Cerebellar nuclear complex (tissue), 1 donor: ENCODE measurements at regions not wholly inside any gene's neighbourhood (a gene's known extent, or its start where the extent isn't known, plus 50 kb on each side); places are given as distances from the start of the nearest gene placed in this dataset.
A peak's percentile ranks its signal among the peaks of the same experiment; 100 is the strongest.
"Not testable (repeated sequence)": the region's sequence is repeated elsewhere in the genome, so short reads cannot be mapped to it uniquely, and the experiment has no call there.

Experiments
- DNase-seq, 2 experiments: peaks; one replicate each; lab custom pipeline; 2025; lab: John Stamatoyannopoulos, UW

DNA sequence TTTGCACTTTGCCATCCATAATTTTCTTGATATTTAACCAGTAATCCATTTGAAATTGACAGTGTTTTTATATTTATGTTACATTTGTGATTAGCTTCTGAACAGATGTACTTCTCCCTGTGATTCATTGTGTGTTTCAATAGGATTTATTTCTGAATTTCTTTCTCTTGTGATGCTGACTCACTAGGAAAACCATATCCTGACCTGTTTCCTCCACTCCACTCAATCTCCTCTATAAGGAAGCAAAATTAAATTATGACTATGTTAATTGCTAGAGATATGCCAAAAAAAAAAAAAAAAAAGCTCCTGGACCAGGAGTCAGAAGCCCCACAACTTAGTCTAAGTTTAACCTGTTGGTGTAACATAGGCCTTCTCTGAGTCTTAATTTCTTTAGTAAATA is 614.6 kb upstream of the SPRY2 start:
- no peak for DNase-seq

DNA sequence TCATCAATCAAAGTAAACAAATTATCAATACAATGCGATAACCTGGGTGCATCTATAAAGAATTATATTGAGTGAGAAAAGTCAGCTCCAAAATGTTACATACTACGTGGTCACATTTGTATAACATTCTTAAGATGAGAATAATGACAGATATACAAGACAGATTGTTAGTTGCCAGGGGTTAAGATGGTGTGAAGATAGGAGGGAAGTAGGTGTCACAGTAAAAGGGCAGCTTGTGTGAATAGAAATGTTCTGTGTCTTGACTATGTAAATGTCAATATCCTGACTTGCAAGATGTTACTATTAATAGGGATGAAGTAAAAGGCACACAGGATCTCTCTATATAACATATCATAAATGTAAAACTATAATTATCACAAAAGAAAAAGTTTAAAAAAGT is 611.2 kb upstream of the SPRY2 start:
- no peak for DNase-seq

DNA sequence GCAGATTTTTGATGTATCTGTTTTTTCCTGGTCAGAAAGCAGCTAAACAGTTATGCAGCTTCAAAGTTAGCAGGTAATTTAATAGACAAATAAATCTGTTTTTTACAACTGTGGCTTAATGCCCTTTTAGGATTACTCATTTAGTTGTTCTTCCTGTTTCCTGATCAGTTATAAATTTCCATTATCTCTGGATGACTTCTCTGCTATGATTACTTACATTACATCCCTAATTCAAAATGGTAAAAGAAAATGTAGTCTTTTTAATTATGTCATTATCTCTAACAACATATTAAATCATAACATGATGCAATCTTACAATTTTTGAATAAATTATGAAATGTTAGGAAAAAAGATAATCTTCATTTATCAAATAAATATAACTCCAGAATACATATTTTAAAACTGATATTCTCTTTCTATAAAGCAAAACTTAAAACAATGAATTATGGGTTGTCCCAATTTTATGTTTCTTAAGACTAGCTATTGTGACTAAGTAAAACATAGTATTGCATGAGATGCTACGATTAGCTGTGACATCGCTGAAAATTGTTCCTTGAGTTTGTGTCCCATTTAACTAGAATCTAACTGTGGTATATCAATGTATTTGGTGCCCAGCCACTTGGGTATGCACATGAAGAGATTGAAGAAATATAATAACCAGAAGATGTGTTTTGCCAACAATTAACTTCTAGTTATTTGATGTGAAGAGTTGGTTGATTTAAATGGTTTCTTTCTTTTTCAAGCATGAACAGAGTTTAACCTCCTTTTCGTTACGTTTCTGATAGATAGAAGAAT is 605.3 kb upstream of the SPRY2 start:
- no peak for DNase-seq

DNA sequence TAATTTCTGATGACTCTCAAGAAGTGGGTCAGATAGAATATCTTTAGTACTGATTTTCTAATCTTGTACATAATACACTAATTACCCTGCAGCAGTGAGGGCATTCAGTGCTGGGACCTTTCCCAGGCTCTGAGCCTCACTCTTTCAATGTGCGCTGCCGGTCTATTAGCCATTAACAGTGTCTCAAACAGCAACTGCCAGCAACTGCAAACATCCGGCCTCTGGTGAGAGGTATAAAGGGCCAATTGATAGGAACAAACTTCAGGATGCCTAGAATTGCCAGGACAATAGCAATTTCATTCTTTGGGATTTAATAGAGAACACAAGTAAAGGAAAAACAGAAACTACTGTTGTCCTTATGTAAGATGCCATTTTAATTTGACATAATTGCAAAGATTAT is 604.4 kb upstream of the SPRY2 start:
- DNase-seq, result no peak

DNA sequence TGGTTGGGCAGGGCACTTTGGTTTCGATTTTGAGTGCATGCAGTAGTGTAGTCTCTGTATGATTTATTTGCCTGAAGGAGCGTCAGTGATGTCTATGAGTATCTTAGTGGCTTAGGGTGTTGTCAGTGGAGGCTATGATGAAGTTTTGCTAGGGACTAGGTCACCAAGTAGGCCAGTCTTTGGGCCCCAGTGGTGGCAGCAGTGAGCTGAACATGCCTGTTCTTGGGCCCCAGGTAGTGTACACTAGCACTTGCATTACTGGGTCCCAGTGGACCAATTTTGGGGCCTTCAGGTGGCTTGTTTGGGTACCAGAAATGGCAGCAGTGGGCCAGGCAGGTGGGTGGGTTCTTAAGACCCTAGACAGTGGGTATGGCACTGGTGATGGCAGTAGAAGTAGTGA is 598.7 kb upstream of the SPRY2 start:
- no peak for DNase-seq

DNA sequence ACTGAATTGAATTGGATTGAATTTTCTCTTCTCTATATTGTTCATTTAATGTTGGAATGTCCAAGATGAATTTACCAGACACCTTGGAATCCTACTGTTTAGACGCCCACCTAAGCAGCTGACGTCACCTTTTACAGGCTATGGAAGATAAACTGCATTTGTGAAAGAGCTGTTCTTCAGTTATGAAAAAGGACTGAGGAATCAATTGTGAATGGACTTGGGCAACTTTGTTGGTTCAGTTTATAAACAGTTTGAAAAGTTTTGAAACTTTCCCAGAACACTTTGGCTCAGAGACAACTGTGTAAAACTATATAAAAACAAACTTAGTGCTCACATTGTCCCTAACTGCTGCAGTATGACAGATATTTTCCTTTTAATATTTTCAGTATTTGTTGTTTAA is 590.8 kb upstream of the SPRY2 start:
- no peak for DNase-seq

DNA sequence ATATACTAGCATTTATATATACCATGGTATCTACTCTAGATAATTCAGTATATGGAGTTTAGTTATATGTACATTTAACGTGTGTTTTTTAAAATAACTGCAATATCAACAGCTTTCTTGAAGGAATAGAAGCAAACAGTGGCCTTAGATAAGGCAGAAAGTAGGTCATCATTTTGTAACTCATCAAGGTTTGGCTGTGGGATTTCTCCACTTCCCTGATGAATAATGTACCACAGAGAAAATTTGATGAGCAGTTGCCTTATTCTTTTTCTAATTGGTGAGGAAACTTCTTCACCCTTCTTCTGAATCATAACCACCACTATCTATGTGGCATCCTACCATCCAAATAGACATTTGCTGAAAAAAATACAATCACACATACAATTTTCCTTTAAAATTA is 590.2 kb upstream of the SPRY2 start:
- DNase-seq, result no peak

DNA sequence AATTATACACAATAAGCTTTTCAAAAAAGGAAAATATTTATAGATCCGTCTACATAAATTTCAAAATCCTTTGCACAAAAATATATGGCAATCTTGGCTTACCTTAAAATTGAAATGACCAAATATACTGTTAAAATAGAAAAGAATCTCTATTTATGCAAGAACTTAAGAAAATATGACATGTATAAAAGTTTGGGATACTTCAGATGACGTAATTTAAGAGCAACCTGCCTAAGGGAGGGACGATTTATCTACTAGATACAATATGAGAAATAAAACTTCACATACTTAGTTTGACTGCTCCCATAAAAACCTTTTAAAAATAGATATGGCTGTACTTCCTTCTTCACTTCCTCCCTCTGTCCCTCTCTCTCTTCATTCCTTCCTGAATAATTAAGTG is 587.3 kb upstream of the SPRY2 start:
- no peak for DNase-seq

DNA sequence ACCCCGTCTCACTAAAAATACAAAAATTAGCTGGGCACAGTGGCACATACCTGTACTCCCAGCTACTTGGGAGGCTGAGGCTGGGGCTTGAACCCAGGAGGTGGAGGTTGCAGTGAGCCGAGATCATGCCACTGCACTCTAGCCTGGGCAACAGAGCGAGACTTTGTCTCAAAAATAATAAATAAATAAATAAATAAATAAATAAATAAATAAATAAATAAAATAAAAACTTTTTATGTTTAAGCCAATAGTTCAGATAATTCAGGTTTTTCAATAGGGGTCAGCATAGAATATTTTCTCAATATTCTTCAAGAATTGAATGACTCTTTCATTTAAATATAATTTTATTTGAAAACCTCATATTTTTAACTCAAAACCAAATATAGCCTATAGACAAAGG is 585.1 kb upstream of the SPRY2 start:
- not testable (repeated sequence) for DNase-seq

DNA sequence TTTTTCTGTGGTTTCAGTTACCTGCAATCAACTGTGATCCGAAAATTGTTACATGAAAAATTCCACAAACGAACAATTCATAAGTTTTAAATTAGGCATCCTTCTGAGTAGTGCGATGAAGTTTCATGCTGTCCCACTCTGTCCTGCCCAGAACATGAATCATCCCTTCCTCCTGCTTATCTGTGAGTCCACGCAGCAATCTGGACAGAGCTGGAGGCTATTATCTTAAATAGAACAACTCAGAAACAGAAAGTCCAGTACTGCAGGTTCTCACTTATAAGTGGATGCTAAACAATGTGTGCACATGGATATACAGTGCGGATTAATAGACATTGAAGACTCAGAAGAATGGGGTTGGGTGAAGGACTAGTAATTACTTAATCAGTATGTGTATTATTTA is 583.7 kb upstream of the SPRY2 start:
- no peak for DNase-seq

DNA sequence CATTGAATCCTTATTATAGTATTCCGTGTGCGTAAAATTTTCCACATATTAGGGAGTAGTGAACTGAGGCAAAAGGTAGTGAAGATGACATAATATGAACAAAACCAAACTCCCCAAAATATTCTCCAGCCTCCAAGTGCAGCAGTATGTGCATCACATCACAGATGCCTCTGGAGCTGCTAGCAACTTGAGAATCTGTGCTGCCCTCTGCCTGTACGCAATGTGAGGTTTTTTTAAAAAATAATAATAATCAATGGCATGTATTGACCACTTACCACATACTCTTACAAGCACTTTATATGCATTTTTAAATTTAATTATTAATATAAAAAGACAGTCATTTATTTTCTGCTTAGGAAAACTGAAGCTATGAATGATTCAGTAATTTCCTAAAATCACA is 583.0 kb upstream of the SPRY2 start:
- no peak for DNase-seq

DNA sequence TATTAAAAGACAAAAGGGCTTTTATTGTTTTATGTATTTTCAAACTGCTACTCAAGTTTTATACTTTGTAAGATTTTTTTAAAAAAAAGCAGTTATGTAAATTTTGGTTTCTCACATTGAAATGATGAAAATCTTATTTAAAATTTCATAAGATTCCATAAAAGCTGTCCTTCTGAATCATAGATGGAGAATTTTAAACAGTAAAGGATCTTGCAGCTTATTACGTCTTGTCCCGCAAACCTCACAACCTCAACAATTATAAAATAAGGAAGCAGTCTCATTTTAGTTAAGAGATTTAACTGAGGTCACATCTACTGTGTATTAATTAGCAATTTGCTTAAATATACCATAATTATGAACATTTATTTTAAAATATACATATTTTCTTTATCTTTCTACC is 581.0 kb upstream of the SPRY2 start:
- DNase-seq, result no peak

DNA sequence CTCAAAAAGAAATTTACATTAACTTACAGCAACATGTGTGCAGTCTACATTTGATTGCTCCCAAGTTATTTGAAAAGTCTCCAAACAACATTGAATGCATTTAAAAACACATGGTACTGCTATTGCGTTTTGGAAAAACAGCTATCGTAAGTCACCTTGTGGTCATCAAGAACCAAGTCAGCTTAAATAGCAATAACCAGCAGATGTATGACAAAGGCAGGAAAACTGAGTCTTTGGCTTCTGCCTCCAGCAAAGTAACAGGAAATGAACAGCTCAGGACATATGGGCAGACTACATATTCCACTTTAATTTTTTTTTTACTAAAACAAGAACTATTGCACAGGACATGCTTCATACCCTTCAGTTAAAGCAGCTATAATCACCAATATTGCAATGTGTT is 580.6 kb upstream of the SPRY2 start:
- DNase-seq, result no peak

DNA sequence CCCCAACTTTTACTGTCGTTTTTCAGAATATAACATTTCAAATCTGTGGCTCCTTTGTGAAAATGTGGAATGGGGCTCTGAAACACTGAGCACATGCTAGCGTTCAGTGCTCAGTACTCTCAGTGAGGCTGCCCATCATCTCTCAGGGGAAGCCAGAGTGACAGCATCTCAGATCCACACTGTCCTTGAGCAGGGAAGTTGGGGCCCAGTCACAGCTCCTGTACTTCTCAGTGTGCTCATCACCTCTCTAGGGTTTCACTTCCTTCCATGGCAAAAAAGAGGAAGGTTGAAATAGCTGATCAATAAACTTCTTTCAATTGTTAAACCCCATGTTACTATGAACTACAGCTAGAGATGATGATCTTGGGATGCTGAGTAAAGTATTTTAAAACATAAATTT is 565.9 kb upstream of the SPRY2 start:
- DNase-seq, result no peak

DNA sequence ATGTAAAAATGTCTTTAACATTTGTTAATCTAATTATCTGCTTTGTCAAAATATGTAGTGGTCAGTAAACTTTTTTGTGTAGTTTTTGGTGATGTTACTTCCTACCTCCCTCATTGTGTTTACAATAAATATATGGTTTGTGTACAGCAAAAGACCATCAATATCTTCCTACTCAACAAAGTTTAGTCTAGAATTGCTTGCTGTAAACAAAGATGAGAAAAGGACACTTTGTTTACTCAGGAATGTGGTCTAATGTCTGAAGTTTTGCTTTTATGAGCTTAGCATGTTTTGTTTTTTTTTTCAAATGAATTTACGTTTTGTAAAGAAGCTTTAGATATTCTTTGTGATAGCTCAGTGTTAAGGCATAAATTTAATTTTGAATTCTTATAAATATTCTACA is 563.5 kb upstream of the SPRY2 start:
- DNase-seq, result no peak

DNA sequence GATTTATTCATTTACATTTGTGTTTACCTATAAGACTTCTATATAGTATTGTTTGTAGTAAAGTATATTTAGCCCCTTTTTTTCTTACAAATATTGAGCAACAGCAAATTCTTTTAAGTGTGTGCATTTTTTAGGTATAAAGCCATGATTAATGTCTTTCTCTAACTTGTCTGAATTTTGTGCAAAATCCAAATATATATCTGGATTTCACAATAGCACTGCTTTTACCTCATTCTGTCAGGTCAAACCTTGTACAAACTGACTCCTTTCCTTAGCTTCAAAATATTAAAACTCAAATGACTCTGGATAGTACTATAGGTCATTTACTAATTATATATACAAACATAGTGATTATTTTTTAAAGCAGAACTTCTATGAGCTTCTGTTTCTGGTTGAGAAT is 563.0 kb upstream of the SPRY2 start:
- no peak for DNase-seq

DNA sequence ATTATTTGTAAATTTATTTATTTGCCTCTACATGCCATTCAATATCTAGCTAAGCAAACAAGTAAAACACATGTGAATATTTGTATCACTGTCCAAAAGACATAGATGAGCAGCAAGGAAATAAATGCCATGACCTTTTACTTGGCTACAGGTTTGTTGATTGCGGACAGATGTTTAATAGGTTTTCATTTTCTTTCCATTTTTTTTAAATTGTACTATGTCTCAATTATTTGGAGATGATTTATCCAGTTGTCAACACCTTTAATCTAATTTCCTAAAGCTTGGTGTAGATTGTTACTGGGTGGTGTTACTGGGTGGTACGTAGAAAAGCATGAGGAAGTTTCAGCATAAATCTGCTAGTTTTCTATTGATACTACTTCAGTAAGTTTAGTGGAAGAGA is 560.6 kb upstream of the SPRY2 start:
- DNase-seq, result no peak

DNA sequence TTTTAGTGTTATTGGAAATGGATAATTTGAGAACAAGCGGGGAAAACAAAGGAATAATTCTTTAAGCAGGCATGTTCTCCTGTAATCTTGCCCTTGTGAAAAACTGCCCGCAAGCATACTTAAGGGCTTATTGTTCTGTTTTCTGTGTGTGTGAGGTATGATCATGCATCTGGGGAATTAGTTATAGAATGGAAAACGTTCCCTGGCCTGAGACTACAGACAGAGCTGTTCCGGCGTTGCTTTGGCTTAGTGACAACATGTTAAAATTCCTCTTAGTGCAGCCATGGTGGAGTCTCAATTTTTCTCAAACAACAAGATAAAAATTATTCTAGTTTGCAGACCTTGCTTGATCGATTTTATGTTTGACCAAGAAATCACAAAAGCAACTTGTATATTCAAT is 560.2 kb upstream of the SPRY2 start:
- DNase-seq, result no peak

DNA sequence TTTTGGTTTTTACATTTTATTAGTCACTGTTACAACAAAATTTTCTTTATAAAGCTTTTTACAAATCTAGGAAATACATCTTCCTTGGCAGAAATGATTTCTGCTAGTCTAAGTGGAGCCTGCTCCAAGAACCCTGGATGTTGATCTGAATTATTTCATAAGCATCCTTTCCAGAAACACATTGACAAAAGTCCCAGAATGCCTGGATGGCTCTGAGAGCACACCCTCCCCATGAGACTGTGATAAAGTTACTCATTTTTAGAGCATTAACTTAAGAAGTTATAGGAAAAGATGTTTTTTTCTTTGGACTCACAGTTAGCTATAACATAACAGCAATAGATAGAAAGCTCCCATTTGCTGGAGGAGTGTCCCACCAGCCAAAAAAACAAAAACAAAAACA is 559.6 kb upstream of the SPRY2 start:
- DNase-seq, result no peak

DNA sequence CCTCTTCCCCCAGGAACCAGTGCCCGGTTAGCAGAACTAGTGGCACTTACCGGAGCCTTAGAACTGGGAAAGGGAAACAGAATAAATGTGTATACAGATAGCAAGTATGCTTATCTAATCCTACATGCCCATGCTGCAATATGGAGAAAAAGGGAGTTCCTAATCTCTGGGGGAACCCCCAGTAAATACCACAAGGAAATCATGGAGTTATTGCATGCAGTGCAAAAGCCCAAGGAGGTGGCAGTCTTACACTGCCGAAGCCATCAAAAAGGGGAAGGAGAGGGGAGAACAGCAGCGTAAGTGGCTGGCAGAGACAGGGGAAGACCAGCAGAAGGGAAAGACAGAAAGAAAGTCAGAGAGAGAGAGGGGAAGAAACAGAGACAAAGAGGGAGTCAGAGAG is 556.7 kb upstream of the SPRY2 start:
- not testable (repeated sequence) for DNase-seq

DNA sequence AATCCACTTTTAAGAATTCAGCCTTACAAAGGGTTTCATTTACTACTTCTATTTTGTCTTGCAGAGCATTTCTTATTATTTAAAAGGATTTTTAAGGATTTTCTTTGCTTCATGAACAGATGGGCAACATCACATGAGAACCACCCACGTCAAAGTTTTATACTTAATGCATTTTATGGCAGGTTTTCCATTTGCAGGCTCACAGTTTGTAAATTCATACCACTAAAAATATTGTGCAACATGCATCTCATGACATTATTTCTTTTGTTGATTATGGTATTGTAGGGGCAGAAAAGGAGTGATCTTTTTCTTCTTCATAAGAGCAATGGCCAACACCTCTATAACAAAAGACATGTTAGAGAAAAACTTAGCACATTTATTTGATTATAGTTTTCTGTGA is 554.0 kb upstream of the SPRY2 start:
- no peak for DNase-seq

DNA sequence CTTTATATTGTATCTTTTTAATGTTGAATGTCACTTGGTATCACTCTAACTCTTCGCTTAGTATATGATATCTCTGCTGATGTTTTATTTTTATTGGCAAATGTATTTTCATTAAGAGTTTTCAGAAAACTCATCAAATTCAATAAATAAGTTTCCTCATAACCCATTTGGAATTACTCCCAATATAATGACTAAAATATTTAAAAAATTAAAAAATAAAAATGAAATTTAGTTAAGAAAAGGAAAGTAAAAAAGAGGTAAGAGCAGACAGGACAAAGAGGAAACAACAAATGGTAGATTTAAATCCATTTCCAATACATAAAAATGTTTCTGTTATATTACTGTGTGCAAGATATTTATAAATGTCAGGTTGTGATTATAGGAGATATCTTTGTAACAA is 548.9 kb upstream of the SPRY2 start:
- no peak for DNase-seq

DNA sequence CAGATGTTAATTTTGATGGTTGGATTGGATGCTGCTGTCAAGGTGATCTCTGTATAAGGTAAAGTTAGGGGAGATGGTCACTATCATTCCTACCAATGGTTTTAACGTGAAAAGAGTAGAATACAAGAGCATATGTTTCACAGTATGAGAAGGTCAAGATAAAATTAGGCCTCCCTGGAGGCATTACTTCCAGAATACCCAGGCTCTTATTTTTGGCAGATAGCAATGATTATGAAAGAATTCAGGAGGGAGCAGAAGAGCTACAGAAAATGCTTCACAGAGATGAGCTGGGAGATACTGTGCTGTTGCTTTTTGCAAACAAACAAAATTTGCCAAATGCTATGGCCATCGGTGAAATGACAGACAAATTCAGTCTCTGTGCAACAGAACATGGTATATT is 547.5 kb upstream of the SPRY2 start:
- peak in 1 of 2 experiments; percentile 39 for DNase-seq

DNA sequence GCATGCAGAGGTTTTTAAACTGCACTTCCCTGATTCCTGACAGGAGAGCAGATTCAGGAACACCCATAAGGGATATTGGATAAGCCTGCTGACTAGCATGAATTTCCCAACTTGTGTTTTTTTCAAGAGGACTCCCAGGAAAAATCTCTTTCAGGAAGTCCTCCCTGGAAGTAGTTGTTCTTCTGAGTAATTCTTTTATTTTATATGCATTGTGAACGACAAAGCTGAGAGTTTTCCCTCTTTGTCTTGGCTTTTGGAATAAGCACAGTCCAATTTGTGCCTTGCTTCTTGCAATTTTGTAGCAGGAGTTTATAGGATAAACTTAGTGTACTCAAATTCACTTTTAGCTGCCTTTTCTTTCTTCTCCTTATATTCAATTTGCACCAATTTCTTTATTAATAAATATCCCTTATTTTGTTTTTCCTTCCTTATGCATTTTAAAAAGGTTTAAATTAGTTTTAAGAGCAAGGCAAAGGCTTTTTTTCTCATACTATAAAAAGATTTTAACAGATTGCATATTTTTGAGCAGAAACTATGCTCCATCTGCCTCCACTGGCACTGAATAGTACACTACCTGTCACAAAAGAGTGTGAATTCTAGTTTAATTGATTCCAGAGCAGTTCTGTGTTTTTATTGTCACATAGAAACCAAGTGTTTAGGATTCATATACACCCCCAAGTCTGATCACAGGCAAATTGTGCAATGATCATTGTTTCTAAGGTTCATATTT is 543.3 kb upstream of the SPRY2 start:
- peak; percentile 3 to 83 for DNase-seq
